Endothelial cell of hepatic sinusoid (primary cell): ENCODE measurements at regions not wholly inside any gene's neighbourhood (a gene's known extent, or its start where the extent isn't known, plus 50 kb on each side); places are given as distances from the start of the nearest gene placed in this dataset.
"Not testable (repeated sequence)": the region's sequence is repeated elsewhere in the genome, so short reads cannot be mapped to it uniquely, and the experiment has no call there.

Experiments
- in situ Hi-C: cut with HindIII; loops from 2 replicates; pipeline ENCODE4 v1.10.0; 2017; ENCODE audit warnings: low sequenced_read_pairs

- in situ Hi-C loops, result no loop called here
Observed at GRCh38 chrX:40883021-40883619, 147.8 kb upstream of the MED14 start.

DNA sequence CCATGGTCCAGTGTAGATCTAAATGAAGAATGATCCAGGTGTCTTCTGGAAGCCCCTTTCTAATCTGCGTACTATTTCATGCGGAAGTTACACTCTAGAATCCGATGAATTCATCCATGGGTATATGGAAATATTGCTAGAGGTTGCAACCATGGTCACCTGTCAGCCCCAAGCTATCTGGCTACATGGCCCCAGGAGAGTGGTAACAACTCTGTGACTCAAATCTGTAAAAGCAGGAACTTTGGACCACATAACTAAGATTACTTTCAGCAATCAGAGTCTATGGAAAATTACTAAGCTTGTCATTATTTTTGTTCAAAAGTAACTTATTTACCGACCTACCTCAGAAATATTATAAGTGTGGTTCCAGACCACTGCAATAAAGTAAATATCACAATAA lies 150.6 kb upstream of the MED14 start:
- in situ Hi-C loops, result no loop called here

- in situ Hi-C loops, result no loop called here
Observed at GRCh38 chrX:40887476-40887875, 152.1 kb upstream of the MED14 start.

DNA sequence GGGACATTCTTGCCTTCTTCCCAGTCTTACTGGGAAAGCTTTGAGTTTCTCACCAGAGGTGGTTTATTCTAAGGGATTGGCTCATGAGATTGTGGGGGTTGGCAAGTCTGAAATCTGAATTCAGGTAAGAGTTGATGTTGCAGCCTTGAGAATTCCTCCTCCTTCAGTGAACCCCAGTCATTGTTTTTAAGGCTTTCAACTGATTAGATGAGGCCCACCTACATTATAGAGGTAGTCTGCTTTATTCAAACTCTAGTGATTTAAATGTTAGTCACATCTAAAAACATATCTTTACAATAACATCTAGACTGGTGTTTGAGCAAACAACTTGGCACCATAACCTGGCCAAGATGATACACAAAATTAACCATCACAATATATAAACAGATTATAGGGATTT lies 156.5 kb upstream of the MED14 start:
- in situ Hi-C loops, result no loop called here

GRCh38 chrX:40893251-40893910 lies 158.0 kb upstream of the MED14 start:
- in situ Hi-C loops, result no loop called here

- in situ Hi-C loops, result no loop called here
Observed at GRCh38 chrX:40895246-40895645, 159.9 kb upstream of the MED14 start.

DNA sequence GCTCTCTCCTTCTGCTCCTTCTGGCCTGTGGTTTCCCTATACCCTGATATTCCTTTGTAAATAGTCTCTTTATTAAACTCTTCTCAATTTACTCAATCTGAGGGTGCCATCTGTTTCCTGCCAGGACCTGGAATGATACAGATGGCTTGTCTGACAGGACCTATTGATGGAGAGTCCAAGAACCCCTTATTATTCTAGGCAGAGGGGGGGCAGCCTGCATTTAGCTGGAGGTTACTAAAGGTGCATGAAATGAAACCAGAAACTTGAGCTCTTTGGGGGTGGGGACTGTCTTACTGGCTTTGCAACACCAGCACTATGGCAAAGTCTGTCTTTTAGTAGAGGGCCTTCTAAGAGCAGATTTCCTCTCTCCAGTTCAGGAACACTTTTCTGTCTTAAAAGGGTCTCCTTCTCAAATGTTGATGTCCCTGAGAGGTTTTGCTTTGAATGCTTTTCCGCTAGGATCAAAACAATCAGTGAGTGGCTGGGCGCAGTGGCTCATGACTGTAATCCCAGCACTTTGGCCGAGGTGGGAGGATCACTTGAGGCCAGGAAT lies 162.5 kb upstream of the MED14 start:
- in situ Hi-C loops, result no loop called here

- in situ Hi-C loops, result not testable (repeated sequence)
Observed at GRCh38 chrX:40904739-40905138, 169.4 kb upstream of the MED14 start.

DNA sequence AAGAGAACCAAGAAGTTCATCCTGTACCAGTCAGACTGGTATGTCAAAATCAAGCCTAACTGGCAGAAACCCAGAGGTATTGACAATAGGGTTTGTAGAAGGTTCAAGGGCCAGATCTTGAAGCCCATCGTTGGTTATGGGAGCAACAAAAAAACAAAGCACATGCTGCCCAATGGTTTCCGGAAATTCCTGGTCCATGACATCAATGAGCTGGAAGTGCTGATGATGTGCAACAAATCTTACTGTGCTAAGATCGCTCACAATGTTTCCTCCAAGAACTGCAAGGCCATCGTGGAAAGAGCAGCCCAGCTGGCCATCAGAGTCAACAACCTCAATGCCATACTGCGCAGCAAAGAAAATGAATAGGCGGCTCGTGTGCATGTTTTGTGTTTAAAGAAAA lies 172.7 kb upstream of the MED14 start:
- in situ Hi-C loops, result no loop called here

GRCh38 chrX:40908857-40909475 lies 173.6 kb upstream of the MED14 start:
- in situ Hi-C loops, result no loop called here

GRCh38 chrX:40912166-40912565 lies 173.1 kb upstream of the USP9X start:
- in situ Hi-C loops, result no loop called here

- in situ Hi-C loops, result no loop called here
Observed at GRCh38 chrX:40912576-40912975, 172.7 kb upstream of the USP9X start.

- in situ Hi-C loops, result no loop called here
Observed at GRCh38 chrX:40920351-40920750, 164.9 kb upstream of the USP9X start.

GRCh38 chrX:40922307-40922706 lies 162.9 kb upstream of the USP9X start:
- in situ Hi-C loops, result no loop called here

- in situ Hi-C loops, result not testable (repeated sequence)
Observed at GRCh38 chrX:40926739-40927427, 158.4 kb upstream of the USP9X start.

DNA sequence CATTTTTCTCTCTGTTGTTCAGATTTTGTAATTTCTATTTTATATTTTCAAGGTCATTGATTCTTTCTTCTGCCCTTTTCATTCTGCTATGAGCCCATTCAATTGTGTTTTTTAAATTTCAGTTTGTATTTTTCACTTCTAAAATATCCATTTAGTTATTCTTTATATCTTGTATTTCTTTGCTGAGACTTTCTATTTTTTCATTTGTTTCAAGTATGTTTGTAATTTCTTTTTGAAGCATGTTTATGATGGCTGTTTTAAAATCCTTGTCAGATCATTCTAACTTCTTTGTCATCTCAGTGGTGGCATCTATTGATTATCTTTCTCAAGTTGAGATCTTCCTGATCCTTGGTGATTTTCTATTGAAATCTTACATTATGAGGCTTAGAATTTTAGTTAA lies 157.2 kb upstream of the USP9X start:
- in situ Hi-C loops, result no loop called here

GRCh38 chrX:40931921-40932320 lies 153.3 kb upstream of the USP9X start:
- in situ Hi-C loops, result no loop called here

DNA sequence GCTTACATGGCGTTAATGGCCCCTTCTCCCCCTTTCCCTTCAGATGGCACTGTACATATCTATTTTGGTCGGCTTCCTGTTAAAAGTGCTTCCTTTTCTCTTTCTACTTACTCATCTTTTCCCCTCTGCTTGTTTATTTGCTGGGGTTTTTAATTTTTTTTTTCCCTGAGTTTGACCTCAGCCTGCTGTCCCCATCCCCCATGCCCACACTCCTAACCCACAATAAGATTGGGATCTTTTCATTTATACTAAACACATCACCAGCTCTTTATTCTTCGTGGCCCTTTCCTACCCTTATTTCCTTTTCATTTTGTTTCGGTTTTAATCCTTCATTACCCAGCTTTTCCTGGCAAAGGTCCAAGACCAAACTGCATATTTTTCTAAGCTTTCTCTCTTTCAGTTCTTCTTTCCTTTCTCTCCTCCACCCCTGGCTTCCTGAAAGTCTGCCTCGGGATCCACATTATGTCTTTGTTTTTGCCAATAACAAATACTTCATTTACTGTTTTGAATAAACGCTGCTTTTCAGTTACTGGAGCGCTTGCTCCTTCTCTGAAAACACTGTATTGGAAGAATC lies 152.0 kb upstream of the USP9X start:
- in situ Hi-C loops, result no loop called here

DNA sequence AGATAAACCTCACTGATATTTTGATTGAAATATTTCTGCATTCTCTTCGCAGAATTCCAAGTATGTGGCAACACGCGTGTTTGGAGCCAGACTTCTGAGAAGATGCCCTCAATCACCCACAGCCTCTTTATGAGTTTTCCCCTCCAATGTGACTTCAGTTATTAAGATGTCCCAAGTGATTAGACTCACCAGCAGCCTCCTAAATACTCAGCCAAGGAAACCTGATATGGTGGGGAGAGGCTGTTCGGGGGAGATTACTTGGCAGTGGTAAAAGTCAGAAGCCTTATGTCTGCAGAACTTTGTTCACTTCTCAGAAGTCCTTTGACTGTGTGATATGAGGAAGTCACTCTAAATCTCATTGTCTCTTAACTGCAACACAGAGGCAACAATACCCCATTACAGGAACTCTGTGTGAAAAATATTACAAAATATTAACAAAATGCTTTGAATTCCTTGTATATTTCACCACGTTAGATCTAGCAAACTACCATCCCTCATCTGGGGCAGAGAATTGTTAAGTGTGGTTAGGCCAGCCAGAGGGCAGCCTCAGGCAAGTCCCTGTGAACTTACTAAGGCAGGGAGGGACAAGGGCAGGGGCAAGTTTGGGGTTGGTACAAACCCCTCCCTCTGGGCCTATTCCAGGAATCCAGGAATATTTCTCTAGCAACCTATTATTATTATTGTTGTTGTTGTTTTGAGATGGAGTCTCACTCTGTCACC lies 151.4 kb upstream of the USP9X start:
- in situ Hi-C loops, result no loop called here

GRCh38 chrX:40936827-40937226 lies 148.4 kb upstream of the USP9X start:
- in situ Hi-C loops, result no loop called here

DNA sequence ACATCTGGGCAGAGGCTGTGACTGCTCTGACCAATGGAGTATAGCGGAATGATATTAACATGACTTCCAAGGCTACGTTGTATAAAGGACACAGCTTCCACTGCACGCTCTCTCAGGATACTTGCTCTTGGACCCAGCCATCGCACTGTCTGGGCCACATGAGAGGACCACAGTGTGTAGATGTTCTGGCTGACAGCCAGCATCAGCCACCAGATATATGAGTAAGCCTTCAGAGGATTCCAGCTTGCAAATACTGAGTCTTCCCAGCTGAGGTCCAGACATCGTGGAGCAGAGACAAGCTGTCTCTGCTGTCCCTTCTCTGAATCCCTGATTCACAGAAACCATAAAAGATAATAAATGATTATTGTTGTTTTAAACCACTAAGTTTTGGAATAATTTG lies 146.8 kb upstream of the USP9X start:
- in situ Hi-C loops, result no loop called here
